Thymus (tissue), 11 donors: ENCODE measurements at regions not wholly inside any gene's neighbourhood (a gene's known extent, or its start where the extent isn't known, plus 50 kb on each side); places are given as distances from the start of the nearest gene placed in this dataset.
A peak's percentile ranks its signal among the peaks of the same experiment; 100 is the strongest.

Source experiments
- DNase-seq, 9 donors: peaks; one replicate each; pipeline ENCODE4 v3.0.0-alpha.2; 2013; ENCODE audit warnings: low spot score in 9 of 9, low read depth in 6 of 9, missing footprints in 1 of 9
- H3K27ac ChIP-seq, 2 donors: one replicate each; pipeline ENCODE4 v1.5.1; 2013; ENCODE audit warnings: control low read depth in 1 of 2, low read depth in 1 of 2, low read length in 1 of 2, mild to moderate bottlenecking in 1 of 2, moderate library complexity in 1 of 2
- H3K27me3 ChIP-seq, 2 donors: one replicate each; pipeline ENCODE4 v1.5.1; 2013; ENCODE audit warnings: low read length in 1 of 2; ENCODE audit not compliant: control insufficient read depth in 2 of 2, insufficient read depth in 1 of 2
- H3K36me3 ChIP-seq, 2 donors: one replicate each; pipeline ENCODE4 v1.5.1; 2013; ENCODE audit warnings: low read length in 1 of 2, mild to moderate bottlenecking in 1 of 2, moderate library complexity in 1 of 2; ENCODE audit not compliant: control insufficient read depth in 2 of 2, insufficient read depth in 2 of 2
- H3K4me1 ChIP-seq, 2 donors: one replicate each; pipeline ENCODE4 v1.5.1; 2013; ENCODE audit warnings: low read length in 2 of 2; ENCODE audit not compliant: control insufficient read depth in 2 of 2, insufficient read depth in 2 of 2
- H3K4me3 ChIP-seq, 2 donors: one replicate each; pipeline ENCODE4 v1.5.1; 2013; ENCODE audit warnings: low read length in 2 of 2, control low read depth in 1 of 2, mild to moderate bottlenecking in 1 of 2
- H3K9me3 ChIP-seq, 2 donors: one replicate each; pipeline ENCODE4 v1.5.1; 2013; ENCODE audit warnings: low read length in 1 of 2, mild to moderate bottlenecking in 1 of 2; ENCODE audit not compliant: control insufficient read depth in 2 of 2, insufficient read depth in 1 of 2
- WGBS: extraction: QIAGEN DNeasy Blood & Tissue Kit; methylation state at CpG from one replicate; pipeline ENCODE4 v1.1.7; 2013; 5-methylcytosine and 5-hydroxymethylcytosine counted together
- donor health status: healthy.

DNA sequence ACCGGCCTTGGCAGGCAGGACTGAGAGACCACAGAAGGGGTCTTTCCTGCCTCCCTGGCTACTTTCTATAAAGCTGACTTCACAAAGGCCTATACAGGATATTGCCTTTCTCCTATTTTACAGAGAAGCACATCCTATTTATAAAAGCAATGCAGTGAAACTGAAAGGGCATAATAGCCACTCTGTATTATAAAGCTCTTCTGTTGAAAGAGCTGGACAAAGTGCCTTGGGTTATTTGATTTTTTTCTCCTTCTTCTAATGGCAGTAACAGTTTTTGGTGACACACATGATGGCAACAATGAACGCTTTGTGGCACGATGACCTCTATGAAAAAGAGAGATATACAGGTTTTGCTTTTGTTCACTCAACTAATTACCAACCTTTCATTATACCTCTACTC is 281.1 kb downstream of the ZNF516 start:
- Histone ChIP-seq H3K27me3 (no peaks in the 10 kb centered on the region), H3K27ac (no peak overlapping the region)
- WGBS: 90% methylated on average over 3 of the region's 3 CpGs

DNA sequence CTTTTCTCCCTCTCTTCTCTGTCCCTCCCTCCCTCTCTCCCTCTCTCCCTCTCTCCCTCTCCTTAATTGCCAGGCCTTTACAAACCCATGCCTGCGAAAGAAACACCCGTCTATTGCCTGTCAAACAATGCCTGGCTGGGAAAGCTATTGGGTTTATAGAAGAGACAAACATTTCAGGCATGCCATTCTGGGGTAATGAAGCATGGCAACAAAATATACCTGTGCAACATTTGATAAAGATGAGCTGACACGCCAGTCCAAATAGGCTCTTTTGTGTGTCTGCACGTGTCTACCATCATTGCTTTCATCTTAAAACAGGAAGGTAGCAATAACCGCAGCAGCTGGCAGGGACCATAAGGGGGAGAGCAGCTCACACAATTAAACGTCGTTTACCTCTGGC is 282.1 kb downstream of the ZNF516 start:
- Histone ChIP-seq H3K4me3 (no peak overlapping the region), H3K36me3 (no peaks in the 10 kb centered on the region), H3K4me1 (peaks cover 8 to 15% of the 10 kb centered on the region in 2 donors), H3K27ac (peak overlapping the region in 1 of 2 donors; percentile 67), H3K27me3 (no peaks in the 10 kb centered on the region), H3K9me3 (no peaks in the 10 kb centered on the region)
- WGBS: 25% methylated on average over 7 of the region's 7 CpGs
- DNase-seq: peak; percentile 39 to 88 (median 62)

More for the DNA sequence above, 281.1 kb downstream of the ZNF516 start:
- Histone ChIP-seq H3K9me3 (no peaks in the 10 kb centered on the region), H3K4me1 (peaks cover 8 to 15% of the 10 kb centered on the region in 2 donors), H3K36me3 (no peaks in the 10 kb centered on the region), H3K4me3 (no peak overlapping the region)
- peak in 1 of 9 donors; percentile 24 for DNase-seq

DNA sequence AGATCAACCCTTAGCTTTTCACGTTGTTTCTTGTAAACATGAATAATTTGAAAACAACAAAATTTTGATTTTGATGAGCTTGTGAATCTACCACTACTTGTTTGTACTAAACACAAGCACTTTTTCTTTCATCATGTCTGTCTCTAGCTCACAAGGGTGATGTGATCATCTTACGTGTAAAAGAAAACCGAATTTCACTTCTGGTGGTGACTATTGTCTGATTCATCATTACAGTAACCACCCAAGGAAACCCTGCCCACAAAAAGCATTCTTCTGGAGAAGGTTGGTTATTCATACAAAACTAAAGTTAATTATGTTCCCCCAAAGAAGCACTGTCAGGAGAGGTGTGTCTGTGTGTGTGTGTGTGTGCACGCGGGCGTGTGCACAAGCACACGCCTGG is 285.4 kb downstream of the ZNF516 start:
- DNase-seq: no peak

DNA sequence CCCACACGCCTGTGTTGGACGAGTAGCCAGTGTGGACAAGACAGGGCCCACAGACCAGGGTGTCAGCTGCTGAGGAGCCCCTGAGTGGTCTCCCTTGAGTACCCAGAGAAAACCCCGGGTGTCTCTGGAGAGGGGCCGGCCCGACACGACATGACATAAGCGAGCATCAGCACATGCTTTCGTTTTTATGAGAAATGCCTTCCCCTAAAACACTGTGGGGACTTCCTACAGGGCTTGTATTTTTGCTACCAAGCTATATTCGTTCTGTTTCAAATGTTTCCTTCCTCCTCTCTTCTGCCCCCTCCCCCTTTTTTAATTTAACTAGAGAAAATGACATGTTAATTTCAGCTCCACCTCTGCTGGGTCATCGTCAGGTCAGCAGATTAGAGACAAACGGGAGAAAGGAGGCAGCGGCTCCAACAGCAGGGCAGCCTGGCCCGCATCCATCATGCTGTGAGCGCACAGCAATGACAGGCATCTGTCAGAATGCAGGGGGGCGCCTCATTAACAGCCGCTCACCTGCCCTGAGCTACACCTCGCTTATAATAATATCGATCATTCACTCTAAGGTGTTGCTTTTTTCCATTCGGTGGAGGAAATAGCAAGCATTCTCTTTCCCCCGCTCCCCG is 286.2 kb downstream of the ZNF516 start:
- Histone ChIP-seq H3K27ac (no peak overlapping the region), H3K36me3 (no peaks in the 10 kb centered on the region), H3K9me3 (no peaks in the 10 kb centered on the region), H3K4me1 (peaks cover 7 to 14% of the 10 kb centered on the region in 2 donors), H3K27me3 (no peaks in the 10 kb centered on the region), H3K4me3 (no peak overlapping the region)
- 56% methylated on average over 21 of the region's 21 CpGs for WGBS
- peak in 1 of 9 donors; percentile 22 for DNase-seq

More for the DNA sequence above, 285.4 kb downstream of the ZNF516 start:
- Histone ChIP-seq H3K27me3 (no peaks in the 10 kb centered on the region), H3K9me3 (no peaks in the 10 kb centered on the region), H3K4me1 (peaks cover 8 to 15% of the 10 kb centered on the region in 2 donors), H3K27ac (no peak overlapping the region), H3K4me3 (no peak overlapping the region), H3K36me3 (no peaks in the 10 kb centered on the region)
- WGBS: 91% methylated on average over 7 of the region's 7 CpGs

DNA sequence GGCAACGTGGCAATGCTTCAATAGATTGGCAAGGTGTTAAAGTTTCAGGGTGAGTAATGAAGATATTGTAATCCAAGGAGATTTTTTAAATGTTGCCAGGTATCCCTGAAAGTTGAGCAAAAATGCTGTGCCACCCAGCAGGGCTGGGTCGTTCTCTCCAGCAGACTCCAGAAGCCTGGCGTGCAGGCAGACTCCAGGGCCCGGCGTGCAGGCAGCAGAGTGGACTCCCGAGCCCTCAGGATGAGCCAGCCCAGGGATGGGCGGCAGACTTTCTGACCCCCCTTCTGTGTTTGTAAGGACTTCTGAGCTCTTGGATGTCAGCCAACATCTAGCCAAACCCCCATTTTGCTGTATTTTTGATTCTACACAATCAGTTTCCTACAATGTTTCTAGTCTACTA is 289.1 kb downstream of the ZNF516 start:
- WGBS: 89% methylated on average over 7 of the region's 7 CpGs
- no peak for DNase-seq
- H3K4me3 ChIP-seq: no peak overlapping the region

DNA sequence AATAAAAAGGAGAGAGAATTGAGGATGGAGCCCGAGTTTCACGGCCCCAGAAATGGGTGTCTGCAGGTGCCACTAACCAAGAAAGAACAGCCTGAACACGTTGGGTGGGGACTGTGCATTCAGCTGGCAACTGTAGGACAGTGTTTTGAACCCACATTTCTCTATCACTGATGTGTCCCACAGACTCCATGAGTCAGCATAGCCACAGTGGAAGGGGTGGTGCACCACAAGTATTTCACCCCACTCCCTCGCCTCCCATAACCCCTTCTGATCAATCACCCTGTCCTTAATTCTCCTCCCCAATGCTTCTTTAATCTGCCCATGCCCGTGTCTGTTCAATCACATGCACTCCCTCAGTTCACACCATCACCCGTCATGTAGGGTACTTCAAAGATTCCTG is 291.5 kb downstream of the ZNF516 start:
- Histone ChIP-seq H3K4me3 (no peak overlapping the region), H3K36me3 (no peaks in the 10 kb centered on the region), H3K27me3 (no peaks in the 10 kb centered on the region), H3K9me3 (no peaks in the 10 kb centered on the region), H3K27ac (no peak overlapping the region), H3K4me1 (no peaks in the 10 kb centered on the region)
- 78% methylated on average over 6 of the region's 6 CpGs for WGBS
- DNase-seq: no peak

More for the DNA sequence above, 289.1 kb downstream of the ZNF516 start:
- no peak overlapping the region for H3K27ac ChIP-seq
- H3K9me3 ChIP-seq: no peaks in the 10 kb centered on the region
- no peaks in the 10 kb centered on the region for H3K27me3 ChIP-seq
- H3K36me3 ChIP-seq: no peaks in the 10 kb centered on the region
- H3K4me1 ChIP-seq: peaks cover 0 to 2% of the 10 kb centered on the region in 2 donors

DNA sequence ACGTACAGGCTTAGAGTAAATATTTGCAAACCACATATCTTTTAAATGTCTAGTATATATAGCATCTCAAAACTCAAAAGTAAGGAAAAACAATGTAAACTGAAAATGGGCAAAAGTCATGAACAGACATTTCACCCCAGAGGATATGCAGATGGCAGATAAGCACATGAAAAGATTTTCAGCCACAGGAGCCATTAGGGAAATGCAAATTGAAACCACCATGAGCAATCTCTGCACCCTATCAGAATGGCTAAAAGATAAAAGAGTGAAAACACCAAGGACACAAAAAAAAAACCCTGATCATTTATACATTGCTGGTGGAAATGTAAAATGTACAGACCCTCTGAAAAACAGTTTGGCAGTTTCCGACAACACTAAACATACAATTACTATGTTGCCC is 292.7 kb downstream of the ZNF516 start:
- Histone ChIP-seq H3K4me3 (no peak overlapping the region), H3K27me3 (no peaks in the 10 kb centered on the region), H3K4me1 (no peaks in the 10 kb centered on the region), H3K27ac (no peak overlapping the region), H3K9me3 (no peaks in the 10 kb centered on the region), H3K36me3 (no peaks in the 10 kb centered on the region)
- 98% methylated on average over 2 of the region's 2 CpGs for WGBS
- no peak for DNase-seq

DNA sequence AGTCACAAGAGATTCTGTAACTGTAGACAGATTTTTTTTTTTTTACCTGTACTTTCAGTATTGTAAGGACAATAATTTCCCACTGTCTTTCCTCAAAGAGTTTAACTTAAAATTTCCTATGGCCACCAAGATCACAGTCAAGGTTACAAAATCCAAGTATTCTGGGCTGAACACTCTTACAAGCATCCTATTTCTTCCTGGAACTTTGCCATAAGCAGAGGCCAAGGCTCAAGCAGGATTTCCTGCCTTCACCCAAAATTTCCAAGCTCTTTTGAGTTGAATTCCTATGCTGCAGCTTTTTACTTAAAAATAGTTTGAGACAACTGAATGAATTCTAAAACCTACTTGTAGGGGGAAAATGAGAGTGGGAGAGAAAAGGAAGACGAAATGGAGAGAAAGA is 299.4 kb downstream of the ZNF516 start:
- Histone ChIP-seq H3K27ac (no peak overlapping the region), H3K4me3 (no peak overlapping the region), H3K4me1 (no peaks in the 10 kb centered on the region), H3K27me3 (no peaks in the 10 kb centered on the region), H3K9me3 (no peaks in the 10 kb centered on the region), H3K36me3 (no peaks in the 10 kb centered on the region)
- WGBS: 71% methylated on average over 1 of the region's 1 CpG
- DNase-seq: no peak

DNA sequence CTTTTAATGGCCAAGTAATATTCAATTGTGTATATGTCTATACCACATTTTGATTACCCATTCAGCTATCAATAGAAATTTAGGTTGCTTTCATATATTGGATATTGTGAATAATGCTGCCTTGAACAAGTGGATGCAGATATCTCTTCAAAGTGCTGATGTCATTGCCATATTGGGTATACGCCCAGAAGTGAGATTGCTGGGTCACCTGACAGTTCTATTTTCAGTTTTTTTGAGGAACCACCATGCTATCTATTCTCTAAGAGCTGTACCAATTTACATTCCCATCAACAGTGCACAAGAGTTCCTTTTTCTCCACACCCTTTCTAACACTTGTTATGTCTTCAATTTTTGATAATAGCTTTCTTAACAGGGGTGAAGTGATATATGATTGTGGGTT is 306.9 kb downstream of the ZNF516 start:
- Histone ChIP-seq H3K36me3 (no peaks in the 10 kb centered on the region), H3K4me1 (no peaks in the 10 kb centered on the region), H3K4me3 (no peak overlapping the region), H3K27me3 (no peaks in the 10 kb centered on the region), H3K9me3 (no peaks in the 10 kb centered on the region), H3K27ac (no peak overlapping the region)
- DNase-seq: no peak
- WGBS: 66% methylated on average over 1 of the region's 1 CpG
